GM21367 (cell line): ENCODE measurements at regions not wholly inside any gene's neighbourhood (a gene's known extent, or its start where the extent isn't known, plus 50 kb on each side); places are given as distances from the start of the nearest gene placed in this dataset.
"Not testable (repeated sequence)": the region's sequence is repeated elsewhere in the genome, so short reads cannot be mapped to it uniquely, and the experiment has no call there.

ENCODE experiments used
- ATAC-seq: cut with Tn5 transposase; IDR thresholded peaks from one replicate; pipeline ENCODE4 v1.9.1; 2021; ENCODE audit not compliant: unreplicated experiment

- no peak for ATAC-seq
These were observed 212.9 kb upstream of the APCDD1 start for GRCh38 chr18:10241579-10241978.

GRCh38 chr18:10242936-10243680 lies 211.3 kb upstream of the APCDD1 start:
- ATAC-seq, result no peak

- ATAC-seq, result no peak
These were observed 210.1 kb upstream of the APCDD1 start for GRCh38 chr18:10244341-10244740.

- no peak for ATAC-seq
These were observed 209.2 kb upstream of the APCDD1 start for GRCh38 chr18:10245031-10245845.

- no peak for ATAC-seq
These were observed 208.6 kb upstream of the APCDD1 start for GRCh38 chr18:10245846-10246175.

- no peak for ATAC-seq
These were observed 207.3 kb upstream of the APCDD1 start for GRCh38 chr18:10247021-10247741.

GRCh38 chr18:10247742-10248082 lies 206.7 kb upstream of the APCDD1 start:
- ATAC-seq, result no peak

- ATAC-seq, result no peak
These were observed 205.7 kb upstream of the APCDD1 start for GRCh38 chr18:10248738-10249137.

GRCh38 chr18:10249270-10249669 lies 205.2 kb upstream of the APCDD1 start:
- ATAC-seq, result no peak

- no peak for ATAC-seq
These were observed 204.6 kb upstream of the APCDD1 start for GRCh38 chr18:10249801-10250200.

GRCh38 chr18:10252494-10252893 lies 201.9 kb upstream of the APCDD1 start:
- no peak for ATAC-seq

- no peak for ATAC-seq
These were observed 201.3 kb upstream of the APCDD1 start for GRCh38 chr18:10252952-10253705.

- ATAC-seq, result not testable (repeated sequence)
These were observed 198.2 kb upstream of the APCDD1 start for GRCh38 chr18:10256276-10256675.

- ATAC-seq, result no peak
These were observed 195.5 kb upstream of the APCDD1 start for GRCh38 chr18:10258836-10259474.

GRCh38 chr18:10259901-10260300 lies 194.5 kb upstream of the APCDD1 start:
- no peak for ATAC-seq

- no peak for ATAC-seq
These were observed 192.8 kb upstream of the APCDD1 start for GRCh38 chr18:10261344-10262276.

- ATAC-seq, result no peak
These were observed 191.9 kb upstream of the APCDD1 start for GRCh38 chr18:10262566-10262965.

GRCh38 chr18:10264260-10264659 lies 190.2 kb upstream of the APCDD1 start:
- no peak for ATAC-seq

GRCh38 chr18:10265560-10266333 lies 188.7 kb upstream of the APCDD1 start:
- no peak for ATAC-seq
